OCI-LY3 (cell line): ENCODE measurements at regions not wholly inside any gene's neighbourhood (a gene's known extent, or its start where the extent isn't known, plus 50 kb on each side); places are given as distances from the start of the nearest gene placed in this dataset.

Source experiments
- H2AFZ ChIP-seq: fragments of 200-600, 300-600 bp; shearing (Covaris generic); 2 replicates; pipeline ENCODE4 v1.6.0; 2014; ENCODE audit warnings: antibody characterized with exemption, low read depth, low read length
- H3K27ac ChIP-seq: fragments of 200-600, 300-600 bp; sonication (generic); 2 replicates; pipeline ENCODE4 v1.5.1; 2014; ENCODE audit warnings: mild to moderate bottlenecking, low read length, moderate library complexity, mixed read lengths
- H3K27me3 ChIP-seq: fragments of 200-600, 300-600 bp; sonication (generic); 2 replicates; pipeline ENCODE4 v1.6.1; 2014; ENCODE audit warnings: low read depth, low read length, mixed read lengths
- H3K36me3 ChIP-seq: fragments of 200-600, 300-600 bp; sonication (generic); replicated peaks from 2 replicates; pipeline ENCODE3; 2014; ENCODE audit warnings: low read depth, low read length, mixed read lengths
- H3K4me1 ChIP-seq: fragments of 300-600, 200-600 bp; sonication (generic); 2 replicates; pipeline ENCODE4 v1.6.1; 2014; ENCODE audit warnings: low read length, mixed read lengths
- H3K4me2 ChIP-seq: fragments of 200-600, 300-600 bp; sonication (generic); 2 replicates; pipeline ENCODE4 v1.6.1; 2014; ENCODE audit warnings: low read length, mixed read lengths
- H3K4me3 ChIP-seq: fragments of 300-600, 200-600 bp; sonication (generic); 2 replicates; pipeline ENCODE4 v1.5.1; 2014; ENCODE audit warnings: antibody characterized with exemption, mild to moderate bottlenecking, low read length, moderate library complexity
- H3K79me2 ChIP-seq: fragments of 300-600, 200-600 bp; shearing (Covaris generic); 2 replicates; pipeline ENCODE4 v1.6.1; 2014; ENCODE audit warnings: mild to moderate bottlenecking, low read length, mixed read lengths
- H3K9ac ChIP-seq: fragments of 300-600, 200-600 bp; shearing (Covaris generic); 2 replicates; pipeline ENCODE4 v1.6.0; 2014; ENCODE audit warnings: mild to moderate bottlenecking, low read length, moderate library complexity
- H3K9me3 ChIP-seq: fragments of 200-600, 300-600 bp; shearing (Covaris generic); 2 replicates; pipeline ENCODE4 v1.6.1; 2014; ENCODE audit warnings: low read length, mixed read lengths; ENCODE audit not compliant: insufficient read depth
- H4K20me1 ChIP-seq: fragments of 200-600, 300-600 bp; sonication (generic); 2 replicates; pipeline ENCODE4 v1.6.1; 2016; ENCODE audit warnings: low read length, mixed read lengths; ENCODE audit not compliant: insufficient read depth
- EZH2phosphoT487 ChIP-seq: fragments of 200-600 bp; shearing (Covaris generic); IDR thresholded peaks from 2 replicates; pipeline ENCODE4 v1.6.1; 2018; ENCODE audit warnings: antibody characterized with exemption, mixed run types, low read depth
- TF ChIP-seq, protein P1 (sequence below): fragments of 200-600, 300-600 bp; sonication (generic); IDR thresholded peaks from 2 replicates; pipeline ENCODE4 v1.5.1; 2014; ENCODE audit warnings: antibody characterized with exemption, low read length, low read depth

DNA sequence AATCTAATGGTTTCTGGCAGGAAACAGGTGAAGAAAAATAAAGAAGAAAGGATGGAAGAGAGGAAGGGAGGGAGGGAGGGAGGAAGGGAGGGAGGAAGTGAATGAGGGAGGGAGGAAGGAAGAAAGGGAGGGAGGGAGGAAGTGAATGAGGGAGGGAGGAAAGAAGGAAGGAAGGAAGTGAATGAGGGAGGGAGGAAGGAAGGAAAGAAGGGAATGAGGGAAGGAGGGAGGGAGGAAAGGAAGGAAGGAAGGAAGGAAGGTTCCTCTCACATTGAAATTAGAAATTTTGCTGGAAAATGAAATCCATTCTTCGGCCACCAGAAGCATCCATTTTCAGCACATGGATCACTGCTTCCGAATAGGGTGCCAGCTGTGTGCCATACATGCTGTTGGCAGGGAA is 62.2 kb upstream of the PELI2 start:
- Histone ChIP-seq H3K27ac (no peak overlapping the region), H3K4me3 (no peak overlapping the region), H3K4me2 (no peak overlapping the region), H3K4me1 (no peaks in the 10 kb centered on the region), H4K20me1 (no peaks in the 10 kb centered on the region), H3K79me2 (no peaks in the 10 kb centered on the region), H3K27me3 (peaks cover 51% of the 10 kb centered on the region), H3K9me3 (no peaks in the 10 kb centered on the region), H3K9ac (no peak overlapping the region), H3K36me3 (no peaks in the 10 kb centered on the region), H2AFZ (no peak overlapping the region)
- TF ChIP-seq, protein P1, sequence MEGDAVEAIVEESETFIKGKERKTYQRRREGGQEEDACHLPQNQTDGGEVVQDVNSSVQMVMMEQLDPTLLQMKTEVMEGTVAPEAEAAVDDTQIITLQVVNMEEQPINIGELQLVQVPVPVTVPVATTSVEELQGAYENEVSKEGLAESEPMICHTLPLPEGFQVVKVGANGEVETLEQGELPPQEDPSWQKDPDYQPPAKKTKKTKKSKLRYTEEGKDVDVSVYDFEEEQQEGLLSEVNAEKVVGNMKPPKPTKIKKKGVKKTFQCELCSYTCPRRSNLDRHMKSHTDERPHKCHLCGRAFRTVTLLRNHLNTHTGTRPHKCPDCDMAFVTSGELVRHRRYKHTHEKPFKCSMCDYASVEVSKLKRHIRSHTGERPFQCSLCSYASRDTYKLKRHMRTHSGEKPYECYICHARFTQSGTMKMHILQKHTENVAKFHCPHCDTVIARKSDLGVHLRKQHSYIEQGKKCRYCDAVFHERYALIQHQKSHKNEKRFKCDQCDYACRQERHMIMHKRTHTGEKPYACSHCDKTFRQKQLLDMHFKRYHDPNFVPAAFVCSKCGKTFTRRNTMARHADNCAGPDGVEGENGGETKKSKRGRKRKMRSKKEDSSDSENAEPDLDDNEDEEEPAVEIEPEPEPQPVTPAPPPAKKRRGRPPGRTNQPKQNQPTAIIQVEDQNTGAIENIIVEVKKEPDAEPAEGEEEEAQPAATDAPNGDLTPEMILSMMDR, result no peak
- TF ChIP-seq EZH2phosphoT487, result no peak

DNA sequence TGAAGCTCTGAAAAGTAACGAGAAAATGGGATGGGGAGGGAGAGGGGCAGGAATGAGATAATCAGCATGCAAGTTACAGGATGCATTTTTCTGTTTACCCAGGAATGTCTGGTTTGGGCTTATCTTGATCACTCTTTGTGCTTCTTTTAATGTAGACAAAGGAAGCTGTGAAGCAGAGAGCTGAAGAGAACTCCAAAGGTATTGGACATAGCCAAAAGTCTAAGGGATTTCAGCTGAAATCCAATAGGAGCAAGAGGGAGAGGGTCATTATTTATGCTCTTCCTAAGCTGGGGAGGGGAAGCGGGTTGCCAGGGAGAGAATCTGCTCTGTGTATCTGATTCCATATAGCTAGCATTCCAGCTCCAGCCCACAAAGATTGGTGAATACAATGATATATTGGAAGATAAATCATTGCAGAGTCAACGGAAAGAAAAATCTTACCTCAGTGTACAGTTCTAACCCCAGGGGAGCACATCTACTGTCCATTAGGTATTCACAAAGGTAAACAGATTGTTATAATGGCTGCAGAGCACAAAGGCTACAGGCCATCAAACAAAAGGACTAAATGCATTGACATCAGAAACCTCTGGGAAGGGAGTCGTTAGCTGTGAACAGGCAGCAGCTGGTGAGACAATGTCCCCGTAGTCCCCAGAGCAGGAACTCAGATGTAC is 61.0 kb upstream of the PELI2 start:
- H2AFZ ChIP-seq, result no peak overlapping the region
- H4K20me1 ChIP-seq, result no peaks in the 10 kb centered on the region
- no peak overlapping the region for H3K27ac ChIP-seq

DNA sequence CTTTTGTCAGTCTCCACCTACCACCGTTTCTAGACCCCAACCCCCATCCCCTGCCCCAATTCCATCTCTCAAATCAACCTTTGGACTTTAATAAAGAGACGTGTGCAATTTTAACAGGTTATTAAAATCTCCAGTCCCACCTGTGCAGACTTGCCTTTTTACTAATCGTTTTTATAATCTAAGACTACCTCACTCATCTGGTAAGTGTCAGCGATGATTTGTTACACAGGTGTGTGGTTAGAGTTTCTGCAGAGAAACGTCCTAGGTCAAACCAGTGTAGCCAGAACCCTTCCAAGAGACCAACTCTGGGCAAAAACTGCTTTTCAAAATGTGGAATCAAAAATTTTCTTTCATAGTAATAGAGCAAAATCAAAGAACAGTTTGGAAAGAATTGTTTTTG is 60.4 kb upstream of the PELI2 start:
- H3K27ac ChIP-seq, result no peak overlapping the region
- TF ChIP-seq, protein P1, result no peak
- TF ChIP-seq EZH2phosphoT487, result no peak

More for the DNA sequence above, 61.0 kb upstream of the PELI2 start:
- Histone ChIP-seq H3K79me2 (no peaks in the 10 kb centered on the region), H3K36me3 (no peaks in the 10 kb centered on the region), H3K4me3 (no peak overlapping the region), H3K4me1 (no peaks in the 10 kb centered on the region), H3K4me2 (no peak overlapping the region), H3K9ac (no peak overlapping the region), H3K9me3 (no peaks in the 10 kb centered on the region), H3K27me3 (peaks cover 42% of the 10 kb centered on the region)
- no peak for TF ChIP-seq EZH2phosphoT487
- TF ChIP-seq, protein P1, result no peak

DNA sequence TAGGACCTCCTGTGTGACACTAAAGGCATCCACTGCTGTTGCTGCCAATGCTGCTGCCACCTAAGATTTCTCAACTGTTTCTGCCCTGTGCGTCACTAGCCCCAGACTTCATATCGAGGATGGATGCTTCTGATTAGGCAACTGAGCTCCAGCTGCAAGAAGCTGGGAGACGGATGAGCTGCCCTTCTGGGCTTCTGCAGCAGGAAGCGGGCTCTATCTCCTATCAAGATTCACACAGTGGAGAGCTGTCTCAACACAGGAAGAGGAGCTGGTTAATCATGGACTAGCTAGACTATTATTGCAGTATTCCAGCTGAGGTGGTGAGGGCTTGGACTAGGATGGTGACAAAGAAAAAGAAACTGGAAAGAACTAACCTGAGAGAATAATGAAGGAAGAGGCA is 59.2 kb upstream of the PELI2 start:
- Histone ChIP-seq H3K27ac (no peak overlapping the region), H3K4me2 (no peak overlapping the region), H3K9ac (no peak overlapping the region), H2AFZ (no peak overlapping the region), H3K36me3 (no peaks in the 10 kb centered on the region), H3K79me2 (no peaks in the 10 kb centered on the region), H3K4me3 (no peak overlapping the region), H3K27me3 (peaks cover 38% of the 10 kb centered on the region), H4K20me1 (no peaks in the 10 kb centered on the region), H3K9me3 (no peaks in the 10 kb centered on the region), H3K4me1 (no peaks in the 10 kb centered on the region)
- TF ChIP-seq, protein P1, result no peak
- no peak for TF ChIP-seq EZH2phosphoT487

More for the DNA sequence above, 60.4 kb upstream of the PELI2 start:
- H3K9me3 ChIP-seq, result no peaks in the 10 kb centered on the region
- no peaks in the 10 kb centered on the region for H3K4me1 ChIP-seq
- H3K79me2 ChIP-seq, result no peaks in the 10 kb centered on the region
- H3K27me3 ChIP-seq, result peaks cover 38% of the 10 kb centered on the region
- no peak overlapping the region for H3K4me3 ChIP-seq
- no peak overlapping the region for H3K9ac ChIP-seq
- no peaks in the 10 kb centered on the region for H3K36me3 ChIP-seq
- H3K4me2 ChIP-seq, result no peak overlapping the region
- no peak overlapping the region for H2AFZ ChIP-seq
- H4K20me1 ChIP-seq, result no peaks in the 10 kb centered on the region
